HG02588 (cell line): ENCODE measurements at regions not wholly inside any gene's neighbourhood (a gene's known extent, or its start where the extent isn't known, plus 50 kb on each side); places are given as distances from the start of the nearest gene placed in this dataset.
A peak's percentile ranks its signal among the peaks of the same experiment; 100 is the strongest.
"Not testable (repeated sequence)": the region's sequence is repeated elsewhere in the genome, so short reads cannot be mapped to it uniquely, and the experiment has no call there.

ENCODE experiments used
- ATAC-seq: cut with Tn5 transposase; IDR thresholded peaks from one replicate; pipeline ENCODE4 v1.9.1; 2021; ENCODE audit warnings: mild to moderate bottlenecking, moderate library complexity; ENCODE audit not compliant: unreplicated experiment

- ATAC-seq: no peak
Measured at GRCh38 chr2:144671695-144672455, 152.0 kb upstream of the ZEB2 start.

- ATAC-seq: no peak
Measured at GRCh38 chr2:144670738-144671137, 150.8 kb upstream of the ZEB2 start.

- no peak for ATAC-seq
Measured at GRCh38 chr2:144670080-144670479, 150.2 kb upstream of the ZEB2 start.

- ATAC-seq: no peak
Measured at GRCh38 chr2:144669196-144669987, 149.5 kb upstream of the ZEB2 start.

- no peak for ATAC-seq
Measured at GRCh38 chr2:144668493-144669110, 148.7 kb upstream of the ZEB2 start.

GRCh38 chr2:144666032-144666431 lies 146.1 kb upstream of the ZEB2 start:
- ATAC-seq: no peak

- ATAC-seq: no peak
Measured at GRCh38 chr2:144663207-144663606, 143.3 kb upstream of the ZEB2 start.

GRCh38 chr2:144660518-144661316 lies 140.8 kb upstream of the ZEB2 start:
- no peak for ATAC-seq

GRCh38 chr2:144659731-144660275 lies 139.9 kb upstream of the ZEB2 start:
- ATAC-seq: peak; percentile 77

- ATAC-seq: no peak
Measured at GRCh38 chr2:144654523-144654922, 134.6 kb upstream of the ZEB2 start.

- ATAC-seq: no peak
Measured at GRCh38 chr2:144650907-144651306, 131.0 kb upstream of the ZEB2 start.

GRCh38 chr2:144648837-144649465 lies 129.0 kb upstream of the ZEB2 start:
- ATAC-seq: no peak

GRCh38 chr2:144645083-144645778 lies 125.3 kb upstream of the ZEB2 start:
- no peak for ATAC-seq

GRCh38 chr2:144644549-144644948 lies 124.6 kb upstream of the ZEB2 start:
- ATAC-seq: no peak

- ATAC-seq: no peak
Measured at GRCh38 chr2:144643537-144644336, 123.8 kb upstream of the ZEB2 start.

GRCh38 chr2:144642856-144643255 lies 122.9 kb upstream of the ZEB2 start:
- ATAC-seq: no peak

GRCh38 chr2:144642131-144642530 lies 122.2 kb upstream of the ZEB2 start:
- ATAC-seq: no peak

GRCh38 chr2:144638250-144638649 lies 118.3 kb upstream of the ZEB2 start:
- not testable (repeated sequence) for ATAC-seq

GRCh38 chr2:144636860-144637259 lies 116.9 kb upstream of the ZEB2 start:
- not testable (repeated sequence) for ATAC-seq
